OCI-LY3 (cell line): ENCODE measurements at regions not wholly inside any gene's neighbourhood (a gene's known extent, or its start where the extent isn't known, plus 50 kb on each side); places are given as distances from the start of the nearest gene placed in this dataset.
"Not testable (repeated sequence)": the region's sequence is repeated elsewhere in the genome, so short reads cannot be mapped to it uniquely, and the experiment has no call there.

Experiments used
- H2AFZ ChIP-seq: fragments of 200-600, 300-600 bp; shearing (Covaris generic); 2 replicates; pipeline ENCODE4 v1.6.0; 2014; ENCODE audit warnings: antibody characterized with exemption, low read depth, low read length
- H3K27ac ChIP-seq: fragments of 200-600, 300-600 bp; sonication (generic); 2 replicates; pipeline ENCODE4 v1.5.1; 2014; ENCODE audit warnings: mild to moderate bottlenecking, low read length, moderate library complexity, mixed read lengths
- H3K27me3 ChIP-seq: fragments of 200-600, 300-600 bp; sonication (generic); 2 replicates; pipeline ENCODE4 v1.6.1; 2014; ENCODE audit warnings: low read depth, low read length, mixed read lengths
- H3K36me3 ChIP-seq: fragments of 200-600, 300-600 bp; sonication (generic); replicated peaks from 2 replicates; pipeline ENCODE3; 2014; ENCODE audit warnings: low read depth, low read length, mixed read lengths
- H3K4me1 ChIP-seq: fragments of 300-600, 200-600 bp; sonication (generic); 2 replicates; pipeline ENCODE4 v1.6.1; 2014; ENCODE audit warnings: low read length, mixed read lengths
- H3K4me2 ChIP-seq: fragments of 200-600, 300-600 bp; sonication (generic); 2 replicates; pipeline ENCODE4 v1.6.1; 2014; ENCODE audit warnings: low read length, mixed read lengths
- H3K4me3 ChIP-seq: fragments of 300-600, 200-600 bp; sonication (generic); 2 replicates; pipeline ENCODE4 v1.5.1; 2014; ENCODE audit warnings: antibody characterized with exemption, mild to moderate bottlenecking, low read length, moderate library complexity
- H3K79me2 ChIP-seq: fragments of 300-600, 200-600 bp; shearing (Covaris generic); 2 replicates; pipeline ENCODE4 v1.6.1; 2014; ENCODE audit warnings: mild to moderate bottlenecking, low read length, mixed read lengths
- H3K9ac ChIP-seq: fragments of 300-600, 200-600 bp; shearing (Covaris generic); 2 replicates; pipeline ENCODE4 v1.6.0; 2014; ENCODE audit warnings: mild to moderate bottlenecking, low read length, moderate library complexity
- H3K9me3 ChIP-seq: fragments of 200-600, 300-600 bp; shearing (Covaris generic); 2 replicates; pipeline ENCODE4 v1.6.1; 2014; ENCODE audit warnings: low read length, mixed read lengths; ENCODE audit not compliant: insufficient read depth
- H4K20me1 ChIP-seq: fragments of 200-600, 300-600 bp; sonication (generic); 2 replicates; pipeline ENCODE4 v1.6.1; 2016; ENCODE audit warnings: low read length, mixed read lengths; ENCODE audit not compliant: insufficient read depth
- EZH2phosphoT487 ChIP-seq: fragments of 200-600 bp; shearing (Covaris generic); IDR thresholded peaks from 2 replicates; pipeline ENCODE4 v1.6.1; 2018; ENCODE audit warnings: antibody characterized with exemption, mixed run types, low read depth
- TF ChIP-seq, protein P1 (sequence below): fragments of 200-600, 300-600 bp; sonication (generic); IDR thresholded peaks from 2 replicates; pipeline ENCODE4 v1.5.1; 2014; ENCODE audit warnings: antibody characterized with exemption, low read length, low read depth

- no peak overlapping the region for H3K27ac ChIP-seq
- TF ChIP-seq, protein P1, sequence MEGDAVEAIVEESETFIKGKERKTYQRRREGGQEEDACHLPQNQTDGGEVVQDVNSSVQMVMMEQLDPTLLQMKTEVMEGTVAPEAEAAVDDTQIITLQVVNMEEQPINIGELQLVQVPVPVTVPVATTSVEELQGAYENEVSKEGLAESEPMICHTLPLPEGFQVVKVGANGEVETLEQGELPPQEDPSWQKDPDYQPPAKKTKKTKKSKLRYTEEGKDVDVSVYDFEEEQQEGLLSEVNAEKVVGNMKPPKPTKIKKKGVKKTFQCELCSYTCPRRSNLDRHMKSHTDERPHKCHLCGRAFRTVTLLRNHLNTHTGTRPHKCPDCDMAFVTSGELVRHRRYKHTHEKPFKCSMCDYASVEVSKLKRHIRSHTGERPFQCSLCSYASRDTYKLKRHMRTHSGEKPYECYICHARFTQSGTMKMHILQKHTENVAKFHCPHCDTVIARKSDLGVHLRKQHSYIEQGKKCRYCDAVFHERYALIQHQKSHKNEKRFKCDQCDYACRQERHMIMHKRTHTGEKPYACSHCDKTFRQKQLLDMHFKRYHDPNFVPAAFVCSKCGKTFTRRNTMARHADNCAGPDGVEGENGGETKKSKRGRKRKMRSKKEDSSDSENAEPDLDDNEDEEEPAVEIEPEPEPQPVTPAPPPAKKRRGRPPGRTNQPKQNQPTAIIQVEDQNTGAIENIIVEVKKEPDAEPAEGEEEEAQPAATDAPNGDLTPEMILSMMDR, result no peak
- no peak for TF ChIP-seq EZH2phosphoT487
- no peak overlapping the region for H3K9ac ChIP-seq
- no peak overlapping the region for H3K4me2 ChIP-seq
- H3K4me3 ChIP-seq, result no peak overlapping the region
- no peak overlapping the region for H2AFZ ChIP-seq
- no peaks in the 10 kb centered on the region for H3K9me3 ChIP-seq
- H3K79me2 ChIP-seq, result no peaks in the 10 kb centered on the region
- no peaks in the 10 kb centered on the region for H3K4me1 ChIP-seq
- H4K20me1 ChIP-seq, result no peaks in the 10 kb centered on the region
- no peaks in the 10 kb centered on the region for H3K36me3 ChIP-seq
- H3K27me3 ChIP-seq, result no peaks in the 10 kb centered on the region
These were observed 431.1 kb upstream of the ALCAM start for GRCh38 chr3:104935613-104936012.

DNA sequence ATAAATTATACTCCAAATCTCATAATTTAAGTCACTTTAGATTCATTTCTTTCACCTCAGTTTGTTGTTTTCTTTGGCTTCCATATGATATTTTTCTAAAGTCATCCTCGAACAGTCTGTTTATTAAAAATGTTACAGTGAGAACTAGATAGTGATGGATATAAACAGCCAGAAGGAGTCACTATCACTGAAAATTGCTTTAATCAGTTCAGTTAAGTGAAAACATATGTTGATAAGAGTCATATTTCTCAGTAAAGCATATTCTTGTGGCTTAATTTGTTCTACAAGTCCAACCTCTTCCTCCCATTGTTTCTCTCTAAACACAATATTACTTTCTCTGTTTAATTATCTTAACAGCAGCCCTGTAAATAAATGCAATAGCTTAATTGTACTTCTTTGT is 427.5 kb upstream of the ALCAM start:
- no peaks in the 10 kb centered on the region for H3K27me3 ChIP-seq
- TF ChIP-seq, protein P1, result no peak
- TF ChIP-seq EZH2phosphoT487, result no peak
- H3K4me3 ChIP-seq, result no peak overlapping the region
- H3K79me2 ChIP-seq, result no peaks in the 10 kb centered on the region
- H2AFZ ChIP-seq, result no peak overlapping the region
- no peaks in the 10 kb centered on the region for H4K20me1 ChIP-seq
- no peak overlapping the region for H3K27ac ChIP-seq
- H3K9ac ChIP-seq, result no peak overlapping the region
- H3K36me3 ChIP-seq, result no peaks in the 10 kb centered on the region
- no peaks in the 10 kb centered on the region for H3K4me1 ChIP-seq
- H3K4me2 ChIP-seq, result no peak overlapping the region
- H3K9me3 ChIP-seq, result no peaks in the 10 kb centered on the region

- Histone ChIP-seq H3K9me3 (no peaks in the 10 kb centered on the region), H3K4me2 (no peak overlapping the region), H3K27ac (no peak overlapping the region), H3K4me1 (no peaks in the 10 kb centered on the region), H2AFZ (no peak overlapping the region), H3K36me3 (no peaks in the 10 kb centered on the region), H3K4me3 (no peak overlapping the region), H4K20me1 (no peaks in the 10 kb centered on the region), H3K79me2 (no peaks in the 10 kb centered on the region), H3K9ac (no peak overlapping the region), H3K27me3 (no peaks in the 10 kb centered on the region)
- TF ChIP-seq EZH2phosphoT487, result no peak
These were observed 424.9 kb upstream of the ALCAM start for GRCh38 chr3:104941785-104942184.

DNA sequence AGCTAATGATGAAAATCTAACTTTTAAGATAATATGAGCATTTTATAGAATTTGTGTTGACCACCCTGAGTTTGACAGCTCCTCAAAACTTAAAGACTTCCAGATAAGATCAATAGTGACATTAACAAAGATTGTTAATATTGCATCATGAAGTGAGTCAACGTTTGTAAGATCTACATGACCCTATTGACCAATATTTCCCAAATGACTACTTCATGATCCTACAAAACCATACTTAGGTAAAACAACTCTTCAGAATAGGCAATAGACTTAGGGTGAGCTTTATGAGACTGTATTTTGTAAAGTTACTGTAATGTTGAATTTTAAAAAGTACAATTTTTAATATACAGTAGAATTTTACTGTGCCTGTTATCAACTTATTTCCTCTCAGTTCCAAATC is 422.7 kb upstream of the ALCAM start:
- H3K36me3 ChIP-seq, result no peaks in the 10 kb centered on the region
- no peak overlapping the region for H3K9ac ChIP-seq
- no peaks in the 10 kb centered on the region for H3K9me3 ChIP-seq
- H2AFZ ChIP-seq, result no peak overlapping the region
- no peaks in the 10 kb centered on the region for H3K27me3 ChIP-seq
- H3K4me3 ChIP-seq, result no peak overlapping the region
- H3K79me2 ChIP-seq, result no peaks in the 10 kb centered on the region
- H4K20me1 ChIP-seq, result no peaks in the 10 kb centered on the region
- TF ChIP-seq, protein P1, result no peak
- no peak for TF ChIP-seq EZH2phosphoT487
- no peak overlapping the region for H3K4me2 ChIP-seq
- no peak overlapping the region for H3K27ac ChIP-seq
- no peaks in the 10 kb centered on the region for H3K4me1 ChIP-seq

GRCh38 chr3:104947943-104948342 is 418.8 kb upstream of the ALCAM start:
- Histone ChIP-seq H2AFZ (no peak overlapping the region), H3K4me1 (no peaks in the 10 kb centered on the region), H3K27ac (no peak overlapping the region)

GRCh38 chr3:104949810-104950209 is 416.9 kb upstream of the ALCAM start:
- not testable (repeated sequence) for H3K27ac ChIP-seq, H4K20me1 ChIP-seq, H3K4me2 ChIP-seq, H2AFZ ChIP-seq, H3K9me3 ChIP-seq, H3K36me3 ChIP-seq, H3K9ac ChIP-seq, H3K4me3 ChIP-seq, H3K4me1 ChIP-seq, H3K27me3 ChIP-seq, H3K79me2 ChIP-seq

More at GRCh38 chr3:104947943-104948342, 418.8 kb upstream of the ALCAM start:
- no peak for TF ChIP-seq EZH2phosphoT487
- TF ChIP-seq, protein P1, result no peak
- no peaks in the 10 kb centered on the region for H4K20me1 ChIP-seq
- no peak overlapping the region for H3K9ac ChIP-seq
- H3K9me3 ChIP-seq, result no peaks in the 10 kb centered on the region
- no peak overlapping the region for H3K4me3 ChIP-seq
- H3K79me2 ChIP-seq, result no peaks in the 10 kb centered on the region
- no peaks in the 10 kb centered on the region for H3K27me3 ChIP-seq
- no peaks in the 10 kb centered on the region for H3K36me3 ChIP-seq
- no peak overlapping the region for H3K4me2 ChIP-seq
